ENCODE measurements at regions not wholly inside any gene's neighbourhood (a gene's known extent, or its start where the extent isn't known, plus 50 kb on each side); places are given as distances from the start of the nearest gene placed in this dataset.
A peak's percentile ranks its signal among the peaks of the same experiment; 100 is the strongest.
"Not testable (repeated sequence)": the region's sequence is repeated elsewhere in the genome, so short reads cannot be mapped to it uniquely, and the experiment has no call there.

GRCh38 chr12:83931451-83931850 is 981.1 kb downstream of the SLC6A15 start:
- ATAC-seq: no peak
- DNase-seq: no peak

DNA sequence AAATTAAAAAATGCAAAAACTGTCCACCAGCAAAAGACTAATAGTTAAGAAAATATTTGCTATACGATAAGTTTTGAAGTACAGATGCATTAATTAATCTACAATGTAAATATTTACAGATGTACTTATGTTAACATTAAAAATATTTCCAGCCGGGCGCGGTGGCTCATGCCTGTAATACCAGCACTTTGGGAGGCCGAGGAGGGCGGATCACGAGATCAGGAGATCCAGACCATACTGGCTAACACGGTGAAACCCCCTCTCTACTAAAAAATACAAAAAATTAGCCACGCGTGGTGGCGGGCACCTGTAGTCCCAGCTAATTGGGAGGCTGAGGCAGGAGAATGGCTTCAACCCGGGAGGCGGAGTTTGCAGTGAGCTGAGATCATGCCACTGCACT is 982.8 kb downstream of the SLC6A15 start:
- DNase-seq, ATAC-seq: not testable (repeated sequence)

DNA sequence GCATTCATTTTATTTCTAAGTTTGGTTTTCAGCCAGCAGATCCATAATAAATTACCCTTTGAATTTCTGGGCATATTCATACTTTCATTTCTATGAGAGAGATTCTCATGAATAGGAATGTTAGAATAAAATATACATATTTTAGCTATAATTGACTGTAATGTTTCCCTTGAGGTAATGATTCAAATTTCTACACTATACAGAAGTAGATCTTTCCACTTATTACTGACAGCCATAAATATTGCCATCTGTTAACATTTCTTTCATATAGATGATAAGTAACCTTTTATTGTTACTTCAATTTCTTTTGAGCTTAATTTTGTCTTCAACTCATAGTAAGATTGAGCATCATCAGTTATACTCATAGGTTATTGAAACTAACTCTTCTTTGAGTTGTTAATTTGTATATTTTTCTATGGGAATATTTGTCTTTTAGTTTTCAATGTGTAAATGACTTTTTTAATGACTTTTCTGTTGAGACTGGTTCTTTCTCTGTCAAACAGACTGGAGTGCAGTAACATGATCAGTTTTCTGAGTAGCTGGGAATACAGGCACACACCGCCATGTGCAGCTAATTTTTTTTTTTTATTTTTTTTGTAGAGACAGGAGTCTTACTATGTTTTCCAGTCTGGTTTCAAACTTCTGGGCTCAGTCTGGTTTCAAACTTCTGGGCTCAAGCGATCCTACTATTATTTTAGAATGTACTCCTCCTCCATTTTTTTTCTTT is 991.6 kb downstream of the SLC6A15 start:
- no peak for ATAC-seq
- no peak for DNase-seq

DNA sequence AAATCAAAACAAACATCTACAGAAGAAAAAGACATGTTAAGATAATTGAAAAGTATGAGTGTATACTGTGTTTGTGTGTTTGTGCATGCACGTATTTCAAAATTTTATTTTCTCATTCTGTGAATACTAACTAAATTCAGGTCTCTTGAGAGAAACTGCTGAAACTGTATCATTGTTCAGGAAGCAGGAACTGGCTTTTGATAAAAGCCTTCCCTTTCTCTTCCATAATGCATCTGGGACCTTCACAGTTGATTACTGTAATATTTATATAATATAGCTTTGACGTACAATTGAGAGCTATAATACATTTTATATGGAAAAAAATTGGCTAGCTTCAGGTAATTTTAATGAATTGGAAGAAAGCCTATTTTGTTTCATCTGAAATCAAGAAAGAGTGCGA is 993.5 kb downstream of the SLC6A15 start:
- no peak for ATAC-seq
- DNase-seq: no peak

DNA sequence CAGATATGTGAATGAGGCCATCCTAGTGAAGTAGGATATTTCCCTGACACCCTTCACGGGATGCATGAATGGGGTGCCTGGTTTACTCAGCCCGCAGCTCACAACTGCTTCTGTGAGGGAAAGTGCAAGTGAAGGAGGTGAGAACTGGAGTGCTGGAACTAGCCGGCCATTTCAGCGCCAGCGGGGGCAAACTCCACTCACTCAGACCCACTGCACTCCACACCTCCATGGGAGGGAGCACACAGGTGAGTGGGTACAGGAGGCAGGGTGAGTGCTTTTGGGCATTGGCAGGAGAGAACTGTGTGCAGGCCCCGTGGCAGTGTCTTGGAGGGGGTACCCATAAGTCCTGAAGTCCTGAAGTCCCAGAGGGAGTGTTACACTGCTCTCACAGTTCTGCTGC is 1008.4 kb downstream of the SLC6A15 start:
- no peak for ATAC-seq
- no peak for DNase-seq

GRCh38 chr12:83896416-83896815 is 1016.2 kb downstream of the SLC6A15 start:
- no peak for DNase-seq
- ATAC-seq: no peak

DNA sequence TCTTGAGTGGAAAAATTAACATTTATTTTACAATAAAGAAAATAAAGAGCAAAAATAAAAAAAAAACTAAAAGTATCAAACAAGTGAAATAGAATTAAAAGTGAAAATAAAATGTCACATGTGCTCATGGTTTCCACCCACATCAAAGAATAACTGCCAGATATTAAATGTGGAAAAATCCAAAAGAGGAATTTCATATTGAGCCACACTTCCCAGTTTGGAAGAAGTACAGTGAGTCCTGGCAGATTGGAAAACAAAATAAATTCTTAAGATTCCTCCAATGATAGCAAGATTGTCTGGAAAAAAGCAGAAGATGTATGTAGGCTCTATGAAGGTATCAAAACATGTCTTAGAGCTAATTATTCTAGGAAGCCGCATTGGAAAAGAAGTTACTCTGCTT is 1019.5 kb downstream of the SLC6A15 start:
- ATAC-seq (no peak), DNase-seq (no peak)

DNA sequence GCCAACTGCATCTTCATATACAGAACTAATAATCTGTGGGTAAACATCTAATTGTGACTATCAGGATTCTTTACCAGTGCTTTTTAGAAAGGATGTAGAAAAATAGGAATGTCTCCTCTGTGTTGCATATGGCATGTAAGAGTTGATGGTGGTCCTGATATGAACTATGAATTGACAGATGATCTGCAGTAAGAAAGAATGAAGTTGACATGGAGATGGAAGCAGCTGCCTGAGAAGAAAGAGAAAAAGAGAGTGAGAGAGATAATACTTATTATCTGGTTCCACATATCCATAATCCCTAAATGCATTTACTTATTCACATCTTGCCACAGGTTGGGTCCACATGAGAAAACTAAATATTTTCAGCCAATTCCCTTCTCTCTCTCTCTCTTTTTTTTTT is 1022.9 kb downstream of the SLC6A15 start:
- DNase-seq (no peak), ATAC-seq (no peak)

GRCh38 chr12:83886479-83886878 is 1026.1 kb downstream of the SLC6A15 start:
- ATAC-seq (no peak), DNase-seq (no peak)

DNA sequence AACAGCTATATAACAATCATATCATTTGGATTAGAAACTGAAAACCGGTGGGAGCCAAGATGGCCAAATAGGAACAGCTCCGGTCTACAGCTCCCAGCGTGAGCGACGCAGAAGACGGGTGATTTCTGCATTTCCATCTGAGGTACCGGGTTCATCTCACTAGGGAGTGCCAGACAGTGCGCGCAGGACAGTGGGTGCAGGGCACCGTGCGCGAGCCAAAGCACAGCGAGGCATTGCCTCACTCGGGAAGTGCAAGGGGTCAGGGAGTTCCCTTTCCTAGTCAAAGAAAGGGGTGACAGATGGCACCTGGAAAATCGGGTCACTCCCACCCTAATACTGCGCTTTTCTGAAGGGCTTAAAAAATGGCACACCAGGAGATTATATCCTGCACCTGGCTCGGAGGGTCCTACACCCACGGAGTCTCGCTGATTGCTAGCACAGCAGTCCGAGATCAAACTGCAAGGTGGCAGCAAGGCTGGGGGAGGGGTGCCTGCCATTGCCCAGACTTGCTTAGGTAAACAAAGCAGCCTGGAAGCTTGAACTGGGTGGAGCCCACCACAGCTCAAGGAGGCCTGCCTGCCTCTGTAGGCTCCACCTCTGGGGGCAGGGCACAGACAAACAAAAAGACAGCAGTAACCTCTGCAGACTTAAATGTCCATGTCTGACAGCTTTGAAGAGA is 1041.5 kb downstream of the SLC6A15 start:
- DNase-seq, ATAC-seq: not testable (repeated sequence)

GRCh38 chr12:83866477-83866876 is 1046.1 kb downstream of the SLC6A15 start:
- no peak for ATAC-seq
- DNase-seq: no peak

- no peak for ATAC-seq
- DNase-seq: no peak
These were observed 1047.2 kb downstream of the SLC6A15 start for GRCh38 chr12:83865431-83865830.

DNA sequence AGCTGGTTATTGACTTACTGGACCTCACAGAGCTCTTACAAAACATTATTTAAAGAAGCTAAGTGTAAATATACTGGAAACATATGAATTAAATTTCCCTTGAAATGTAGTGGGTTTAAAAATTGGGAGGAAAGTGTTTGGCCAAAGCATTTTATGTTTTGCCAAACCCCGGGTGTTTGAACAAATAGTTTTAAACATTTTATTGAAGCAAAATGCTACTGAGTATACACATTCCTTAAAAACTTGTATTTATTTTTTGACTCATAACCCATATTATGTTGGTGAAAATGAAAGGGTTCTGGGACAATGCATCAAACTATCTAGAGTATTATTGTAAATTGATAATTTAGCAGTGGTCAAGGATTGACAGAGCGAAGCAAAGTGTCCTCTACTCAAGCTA is 1048.5 kb downstream of the SLC6A15 start:
- ATAC-seq: no peak

DNA sequence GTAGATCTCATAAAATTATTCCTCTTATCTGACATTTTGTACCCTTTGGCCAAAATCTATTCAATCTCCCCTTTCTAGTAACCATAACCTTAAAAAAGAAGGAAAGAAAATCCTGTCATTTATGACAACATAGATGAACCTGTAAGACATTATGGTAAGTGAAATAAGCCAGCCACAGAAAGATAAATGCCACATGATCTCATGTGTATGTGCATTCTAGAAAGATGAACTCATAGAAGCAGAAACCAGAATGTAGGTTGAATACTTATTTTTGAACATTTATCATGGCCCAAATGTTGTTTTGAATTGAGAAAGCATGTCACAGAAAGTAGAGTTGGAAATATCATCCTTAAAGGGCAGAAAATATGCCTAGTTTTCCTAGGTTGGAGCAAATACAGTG is 1053.6 kb downstream of the SLC6A15 start:
- DNase-seq: no peak
- ATAC-seq: no peak

More for the DNA sequence above, 1048.5 kb downstream of the SLC6A15 start:
- DNase-seq: no peak

- ATAC-seq: no peak
- DNase-seq: no peak
These were observed 1055.8 kb downstream of the SLC6A15 start for GRCh38 chr12:83856803-83857202.

- no peak for DNase-seq
- ATAC-seq: no peak
These were observed 1062.1 kb downstream of the SLC6A15 start for GRCh38 chr12:83850531-83850930.

GRCh38 chr12:83848702-83849101 is 1063.9 kb downstream of the SLC6A15 start:
- ATAC-seq: no peak
- no peak for DNase-seq

DNA sequence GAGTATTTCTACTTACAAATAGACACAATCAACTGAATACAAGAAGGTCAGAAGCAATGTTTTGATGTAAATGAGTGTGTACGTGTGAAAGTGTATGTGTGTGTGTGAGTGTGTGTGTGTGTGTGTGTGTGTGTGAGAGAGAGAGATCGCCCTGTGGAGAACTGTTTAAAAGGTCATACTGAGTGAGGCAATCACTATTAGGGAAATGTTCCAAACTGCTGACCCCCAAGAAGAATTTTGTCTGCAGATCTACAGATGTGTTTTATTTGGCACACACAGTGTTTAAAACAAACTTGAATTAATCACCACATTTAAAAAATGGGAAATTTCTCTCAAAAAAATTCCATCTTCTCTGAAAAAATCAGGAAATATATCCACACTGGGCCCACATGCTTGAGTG is 1069.1 kb downstream of the SLC6A15 start:
- ATAC-seq (no peak), DNase-seq (no peak)

DNA sequence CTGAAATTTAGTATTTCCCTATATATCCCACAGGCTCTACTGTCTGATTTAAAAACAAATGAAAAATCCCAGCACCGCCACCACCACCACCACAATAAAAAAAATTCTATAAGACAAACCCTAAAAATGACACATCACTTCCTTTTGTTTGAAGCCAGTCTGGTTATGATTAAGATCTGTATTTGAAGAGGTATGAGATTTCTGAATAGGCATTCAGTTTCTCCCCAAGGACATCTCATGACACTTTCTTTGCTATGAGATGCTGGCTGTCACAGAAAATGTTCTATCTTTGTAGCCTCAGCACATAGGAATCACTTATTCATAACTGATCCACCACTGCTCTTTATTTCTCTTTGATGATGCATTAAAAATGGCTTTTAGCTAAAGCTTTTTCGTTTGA is 1071.0 kb downstream of the SLC6A15 start:
- ATAC-seq (no peak), DNase-seq (no peak)

DNA sequence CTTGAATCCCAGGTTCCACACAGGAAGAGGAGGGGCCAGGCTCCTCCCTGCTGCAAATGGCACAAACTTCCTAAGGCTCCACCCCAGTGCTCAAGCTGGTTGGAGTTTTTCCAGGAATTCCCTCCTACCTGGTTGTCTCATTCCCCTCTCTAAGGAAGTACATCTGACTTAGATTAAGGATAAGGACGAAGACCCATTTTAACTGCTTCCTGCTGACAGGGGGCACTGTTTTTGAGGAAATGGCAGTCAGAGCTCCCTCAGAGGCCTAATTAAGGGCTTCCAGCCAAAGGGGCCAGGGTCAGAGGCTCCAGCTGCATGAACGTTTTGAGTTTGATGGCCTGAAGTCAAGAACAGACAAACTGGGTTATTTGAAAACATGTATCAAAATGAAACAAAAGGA is 1084.7 kb downstream of the SLC6A15 start:
- DNase-seq: no peak
- ATAC-seq: no peak

DNA sequence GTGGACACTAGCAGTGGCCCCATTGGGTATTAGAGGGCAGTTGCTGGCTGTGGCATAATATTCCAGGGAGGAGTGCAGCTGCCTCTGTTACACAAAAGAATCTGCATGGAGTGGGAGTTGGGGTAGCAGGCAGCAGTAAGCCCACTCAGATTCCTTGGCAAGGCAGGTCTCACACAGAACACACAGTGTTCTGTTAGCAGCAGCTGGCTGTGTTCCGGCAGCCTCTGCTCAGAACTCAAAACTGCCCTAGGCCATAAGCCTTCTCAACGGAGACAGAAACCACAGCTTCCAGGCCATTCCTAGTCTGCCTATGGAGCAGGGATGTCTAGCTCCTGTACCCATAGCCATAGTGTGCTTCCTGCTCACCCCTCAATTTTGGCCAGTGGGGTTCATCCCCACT is 1085.4 kb downstream of the SLC6A15 start:
- ATAC-seq: no peak
- no peak for DNase-seq

- DNase-seq: peak; percentile 41
These were observed 1086.5 kb downstream of the SLC6A15 start for GRCh38 chr12:83826112-83826511.

GRCh38 chr12:83823386-83824045 is 1089.1 kb downstream of the SLC6A15 start:
- ATAC-seq (peak; percentile 44), DNase-seq (peak; percentile 5)

More at GRCh38 chr12:83826112-83826511, 1086.5 kb downstream of the SLC6A15 start:
- peak; percentile 46 for ATAC-seq
